DOHH2 (cell line): ENCODE measurements at regions not wholly inside any gene's neighbourhood (a gene's known extent, or its start where the extent isn't known, plus 50 kb on each side); places are given as distances from the start of the nearest gene placed in this dataset.
"Not testable (repeated sequence)": the region's sequence is repeated elsewhere in the genome, so short reads cannot be mapped to it uniquely, and the experiment has no call there.

Experiments used
- EZH2phosphoT487 ChIP-seq: fragments of 200-600 bp; sonication (generic); IDR thresholded peaks from 2 replicates; pipeline ENCODE4 v1.6.1; 2017; ENCODE audit warnings: borderline replicate concordance, mild to moderate bottlenecking, antibody characterized with exemption, low read length, moderate library complexity, mixed read lengths
- TF ChIP-seq, protein P1 (sequence below): fragments of 200-600 bp; sonication (generic); IDR thresholded peaks from one replicate; pipeline ENCODE4 v1.5.1; 2014; ENCODE audit warnings: antibody characterized with exemption, mild to moderate bottlenecking, low read depth, low read length; ENCODE audit not compliant: poor library complexity, severe bottlenecking

DNA sequence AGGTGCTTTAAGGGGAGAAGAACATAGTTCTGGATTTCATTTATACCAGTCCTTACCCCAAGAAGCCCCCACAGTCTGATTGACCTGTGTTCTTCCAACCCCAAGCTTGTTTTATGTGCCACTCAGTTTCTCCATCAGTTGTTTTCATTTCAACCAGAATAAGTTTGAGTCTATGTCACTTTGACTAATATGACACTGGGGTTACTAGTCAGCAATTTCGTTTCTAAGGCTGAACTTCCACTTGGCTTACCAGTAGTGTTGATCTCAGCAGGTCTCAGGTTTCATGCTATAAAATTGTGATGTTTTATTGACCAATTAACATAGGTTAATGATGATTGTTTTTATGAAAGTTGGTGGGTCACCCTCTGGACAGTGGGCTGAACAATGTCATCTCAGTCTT is 84.8 kb downstream of the TRIM43 start:
- TF ChIP-seq, protein P1, sequence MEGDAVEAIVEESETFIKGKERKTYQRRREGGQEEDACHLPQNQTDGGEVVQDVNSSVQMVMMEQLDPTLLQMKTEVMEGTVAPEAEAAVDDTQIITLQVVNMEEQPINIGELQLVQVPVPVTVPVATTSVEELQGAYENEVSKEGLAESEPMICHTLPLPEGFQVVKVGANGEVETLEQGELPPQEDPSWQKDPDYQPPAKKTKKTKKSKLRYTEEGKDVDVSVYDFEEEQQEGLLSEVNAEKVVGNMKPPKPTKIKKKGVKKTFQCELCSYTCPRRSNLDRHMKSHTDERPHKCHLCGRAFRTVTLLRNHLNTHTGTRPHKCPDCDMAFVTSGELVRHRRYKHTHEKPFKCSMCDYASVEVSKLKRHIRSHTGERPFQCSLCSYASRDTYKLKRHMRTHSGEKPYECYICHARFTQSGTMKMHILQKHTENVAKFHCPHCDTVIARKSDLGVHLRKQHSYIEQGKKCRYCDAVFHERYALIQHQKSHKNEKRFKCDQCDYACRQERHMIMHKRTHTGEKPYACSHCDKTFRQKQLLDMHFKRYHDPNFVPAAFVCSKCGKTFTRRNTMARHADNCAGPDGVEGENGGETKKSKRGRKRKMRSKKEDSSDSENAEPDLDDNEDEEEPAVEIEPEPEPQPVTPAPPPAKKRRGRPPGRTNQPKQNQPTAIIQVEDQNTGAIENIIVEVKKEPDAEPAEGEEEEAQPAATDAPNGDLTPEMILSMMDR: not testable (repeated sequence)
- TF ChIP-seq EZH2phosphoT487: not testable (repeated sequence)
